Loucy (cell line): ENCODE measurements at regions not wholly inside any gene's neighbourhood (a gene's known extent, or its start where the extent isn't known, plus 50 kb on each side); places are given as distances from the start of the nearest gene placed in this dataset.
A peak's percentile ranks its signal among the peaks of the same experiment; 100 is the strongest.

ENCODE experiments used
- H2AFZ ChIP-seq: fragments of 200-600 bp; sonication (generic); 2 replicates; pipeline ENCODE4 v1.6.0; 2016; ENCODE audit warnings: antibody characterized with exemption, mild to moderate bottlenecking, low read length, moderate library complexity
- H3F3A ChIP-seq: fragments of 200-600 bp; 2 replicates; pipeline ENCODE4 v1.6.0; 2016; ENCODE audit warnings: antibody characterized with exemption, low read depth, mild to moderate bottlenecking
- H3K27me3 ChIP-seq: fragments of 200-600 bp; sonication (generic); 2 replicates; pipeline ENCODE4 v1.6.1; 2014; ENCODE audit warnings: low read length, mild to moderate bottlenecking; ENCODE audit not compliant: insufficient read depth, poor library complexity, severe bottlenecking
- H3K36me3 ChIP-seq: fragments of 200-600 bp; sonication (generic); 2 replicates; pipeline ENCODE4 v1.6.1; 2016; ENCODE audit warnings: low read length; ENCODE audit not compliant: insufficient read depth
- H3K4me1 ChIP-seq: fragments of 200-600 bp; sonication (generic); 2 replicates; pipeline ENCODE4 v1.5.1; 2014; ENCODE audit warnings: low read length, mild to moderate bottlenecking; ENCODE audit not compliant: insufficient read depth, poor library complexity, severe bottlenecking
- H3K4me2 ChIP-seq: fragments of 200-600 bp; sonication (generic); 2 replicates; pipeline ENCODE4 v1.6.0; 2014; ENCODE audit warnings: antibody characterized with exemption, low read length, low read depth, mild to moderate bottlenecking; ENCODE audit not compliant: poor library complexity, severe bottlenecking
- H3K4me3 ChIP-seq: fragments of 200-600 bp; sonication (generic); 2 replicates; pipeline ENCODE4 v1.5.1; 2014; ENCODE audit warnings: low read length, mild to moderate bottlenecking, mixed read lengths; ENCODE audit not compliant: poor library complexity, severe bottlenecking
- H3K79me2 ChIP-seq: fragments of 200-600 bp; sonication (generic); 2 replicates; pipeline ENCODE4 v1.6.1; 2014; ENCODE audit warnings: low read length; ENCODE audit not compliant: insufficient read depth
- H3K9ac ChIP-seq: fragments of 200-600 bp; sonication (generic); 2 replicates; pipeline ENCODE4 v1.6.0; 2014; ENCODE audit warnings: mild to moderate bottlenecking, low read depth, low read length, moderate library complexity; ENCODE audit not compliant: poor library complexity, severe bottlenecking
- H3K9me2 ChIP-seq: fragments of 200-600 bp; sonication (generic); replicated peaks from 2 replicates; pipeline ENCODE4 v1.6.1; 2016; ENCODE audit warnings: low read depth, low read length, mixed read lengths
- H3K9me3 ChIP-seq: fragments of 200-600 bp; sonication (generic); 2 replicates; pipeline ENCODE4 v1.6.1; 2014; ENCODE audit warnings: mild to moderate bottlenecking, antibody characterized with exemption, low read length, low read depth; ENCODE audit not compliant: insufficient read depth
- H4K20me1 ChIP-seq: fragments of 200-600 bp; sonication (generic); 2 replicates; pipeline ENCODE4 v1.6.0; 2014; ENCODE audit warnings: antibody characterized with exemption, low read length, mild to moderate bottlenecking; ENCODE audit not compliant: insufficient read depth, poor library complexity, severe bottlenecking
- EZH2phosphoT487 ChIP-seq: fragments of 200-600 bp; IDR thresholded peaks from 2 replicates; pipeline ENCODE4 v1.6.1; 2018; ENCODE audit warnings: antibody characterized with exemption, mild to moderate bottlenecking, moderate library complexity, borderline replicate concordance
- TF ChIP-seq, protein P1 (sequence below): fragments of 200-600 bp; sonication (generic); conservative IDR thresholded peaks from 2 replicates; pipeline ENCODE4 v1.5.1; 2014; ENCODE audit warnings: mild to moderate bottlenecking, antibody characterized with exemption, low read length

DNA sequence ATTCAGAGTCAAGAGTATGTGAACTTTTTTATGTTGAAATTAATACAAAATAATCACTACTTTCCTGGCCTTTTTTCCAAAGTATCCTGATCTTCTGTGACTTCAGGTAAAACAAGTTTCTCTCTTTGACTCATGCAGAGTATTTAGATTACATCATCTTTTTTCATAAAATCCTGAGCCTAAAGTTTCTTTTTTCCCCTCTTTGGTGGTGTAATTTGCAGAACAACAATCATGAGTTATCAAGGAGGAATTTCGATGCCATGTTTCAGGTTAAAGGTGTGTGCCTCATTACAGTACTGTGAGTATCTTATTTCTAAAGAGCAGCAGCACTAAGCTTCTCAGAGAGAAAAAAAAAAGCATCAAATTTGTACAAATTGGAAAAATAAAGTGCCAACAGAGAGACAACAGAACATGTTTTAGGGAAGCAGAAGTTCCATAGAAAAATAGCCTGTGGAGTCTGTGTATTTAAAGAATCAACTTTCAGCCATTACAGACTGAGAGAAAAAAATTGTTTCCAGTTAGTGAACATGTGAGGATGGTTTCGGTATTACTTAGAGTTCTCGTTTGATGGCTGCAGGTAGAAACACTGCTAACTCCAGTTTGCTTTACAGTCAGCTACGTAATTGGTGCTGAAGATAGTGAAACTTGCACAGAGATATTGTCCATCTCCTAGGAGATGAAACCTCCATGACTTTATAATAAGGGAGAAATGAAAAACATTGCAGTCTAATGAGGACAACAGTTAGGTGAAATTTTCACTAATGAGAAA, 78.1 kb upstream of the PCDH9 start:
- H3K79me2 ChIP-seq = no peaks in the 10 kb centered on the region
- H3K9me2 ChIP-seq = no peaks in the 10 kb centered on the region
- H3K27me3 ChIP-seq = no peaks in the 10 kb centered on the region
- no peaks in the 10 kb centered on the region for H3F3A ChIP-seq
- no peaks in the 10 kb centered on the region for H4K20me1 ChIP-seq
- no peaks in the 10 kb centered on the region for H3K36me3 ChIP-seq
- H3K4me1 ChIP-seq = peaks cover 6% of the 10 kb centered on the region
- no peak overlapping the region for H3K4me3 ChIP-seq
- TF ChIP-seq, protein P1, sequence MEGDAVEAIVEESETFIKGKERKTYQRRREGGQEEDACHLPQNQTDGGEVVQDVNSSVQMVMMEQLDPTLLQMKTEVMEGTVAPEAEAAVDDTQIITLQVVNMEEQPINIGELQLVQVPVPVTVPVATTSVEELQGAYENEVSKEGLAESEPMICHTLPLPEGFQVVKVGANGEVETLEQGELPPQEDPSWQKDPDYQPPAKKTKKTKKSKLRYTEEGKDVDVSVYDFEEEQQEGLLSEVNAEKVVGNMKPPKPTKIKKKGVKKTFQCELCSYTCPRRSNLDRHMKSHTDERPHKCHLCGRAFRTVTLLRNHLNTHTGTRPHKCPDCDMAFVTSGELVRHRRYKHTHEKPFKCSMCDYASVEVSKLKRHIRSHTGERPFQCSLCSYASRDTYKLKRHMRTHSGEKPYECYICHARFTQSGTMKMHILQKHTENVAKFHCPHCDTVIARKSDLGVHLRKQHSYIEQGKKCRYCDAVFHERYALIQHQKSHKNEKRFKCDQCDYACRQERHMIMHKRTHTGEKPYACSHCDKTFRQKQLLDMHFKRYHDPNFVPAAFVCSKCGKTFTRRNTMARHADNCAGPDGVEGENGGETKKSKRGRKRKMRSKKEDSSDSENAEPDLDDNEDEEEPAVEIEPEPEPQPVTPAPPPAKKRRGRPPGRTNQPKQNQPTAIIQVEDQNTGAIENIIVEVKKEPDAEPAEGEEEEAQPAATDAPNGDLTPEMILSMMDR = no peak
- no peak for TF ChIP-seq EZH2phosphoT487
- no peak overlapping the region for H3K4me2 ChIP-seq
- no peaks in the 10 kb centered on the region for H3K9me3 ChIP-seq
- no peak overlapping the region for H3K9ac ChIP-seq
- peak overlapping the region; percentile 42; the same call in 1 of the 2 replicates for H2AFZ ChIP-seq

DNA sequence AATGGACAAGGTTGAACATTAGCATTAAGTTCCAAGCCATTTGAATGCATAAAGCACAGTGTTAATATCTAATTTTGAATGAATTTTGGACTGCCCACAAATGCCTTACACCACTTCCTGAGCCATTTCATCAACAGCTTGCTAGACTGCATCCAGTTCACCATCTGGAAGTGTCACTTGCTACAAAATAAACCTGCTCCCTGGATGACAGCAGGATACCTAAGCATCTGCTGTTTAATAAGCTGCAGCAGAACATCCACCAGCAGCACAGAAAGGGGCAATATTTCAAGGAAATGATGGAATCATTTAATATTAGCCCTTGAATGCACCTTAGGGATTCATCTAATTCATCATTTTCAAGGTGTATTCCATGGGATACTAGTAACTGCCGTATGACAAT, 76.6 kb upstream of the PCDH9 start:
- Histone ChIP-seq H3K9me2 (no peaks in the 10 kb centered on the region), H3K27me3 (no peaks in the 10 kb centered on the region), H3K79me2 (no peaks in the 10 kb centered on the region), H3K9ac (no peak overlapping the region), H3K4me3 (no peak overlapping the region), H4K20me1 (no peaks in the 10 kb centered on the region), H3K4me1 (peaks cover 6% of the 10 kb centered on the region), H3F3A (no peaks in the 10 kb centered on the region), H3K36me3 (no peaks in the 10 kb centered on the region), H2AFZ (no peak overlapping the region), H3K4me2 (no peak overlapping the region), H3K9me3 (no peaks in the 10 kb centered on the region)
- TF ChIP-seq, protein P1 = no peak
- TF ChIP-seq EZH2phosphoT487 = no peak

DNA sequence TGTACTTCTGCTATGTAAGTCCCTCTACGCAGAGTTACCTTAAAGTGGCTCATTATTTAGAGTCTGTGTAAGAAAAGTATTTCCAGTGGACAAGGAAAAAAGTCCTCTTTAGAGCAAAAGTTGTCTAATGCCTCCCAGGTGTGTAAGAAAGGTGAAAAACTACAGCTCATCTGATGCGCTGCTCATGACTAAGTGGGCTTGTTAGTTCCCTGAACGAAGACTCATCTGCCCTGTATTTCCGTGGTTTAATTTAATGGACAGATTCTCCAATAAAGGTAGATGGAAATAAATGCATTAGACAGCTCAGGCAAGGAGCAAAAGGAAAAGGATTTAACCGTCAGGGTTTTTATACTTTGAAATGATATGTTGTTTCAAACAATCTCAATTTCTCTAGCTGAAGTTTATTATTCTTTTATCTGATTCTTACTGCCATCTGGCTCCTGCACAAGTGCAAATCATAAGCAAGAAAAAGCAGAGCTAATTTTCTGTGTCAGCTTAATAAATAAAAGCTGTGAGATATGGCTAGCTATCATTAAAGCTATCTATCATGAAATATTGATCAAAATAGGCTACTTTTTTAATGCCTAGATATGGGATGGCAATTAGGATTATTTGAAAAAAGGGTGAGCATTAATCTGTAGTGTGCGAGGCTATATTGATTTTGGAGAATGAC, 73.7 kb upstream of the PCDH9 start:
- no peak overlapping the region for H3K9ac ChIP-seq
- H3K79me2 ChIP-seq = no peaks in the 10 kb centered on the region
- H3K4me1 ChIP-seq = peaks cover 21% of the 10 kb centered on the region
- no peaks in the 10 kb centered on the region for H3K9me2 ChIP-seq
- no peaks in the 10 kb centered on the region for H3K36me3 ChIP-seq
- no peak overlapping the region for H3K4me2 ChIP-seq
- H3K4me3 ChIP-seq = no peak overlapping the region
- H4K20me1 ChIP-seq = no peaks in the 10 kb centered on the region
- H3K9me3 ChIP-seq = no peaks in the 10 kb centered on the region
- no peaks in the 10 kb centered on the region for H3K27me3 ChIP-seq
- no peak for TF ChIP-seq EZH2phosphoT487
- TF ChIP-seq, protein P1 = no peak
- no peaks in the 10 kb centered on the region for H3F3A ChIP-seq
- no peak overlapping the region; the same call in 1 of the 2 replicates for H2AFZ ChIP-seq
